ENCODE measurements at regions not wholly inside any gene's neighbourhood (a gene's known extent, or its start where the extent isn't known, plus 50 kb on each side); places are given as distances from the start of the nearest gene placed in this dataset.

GRCh38 chr7:41047211-41047610, 655.7 kb downstream of the INHBA start:
- Mint-ChIP-seq H3K4me3 (no peak overlapping the region), H3K9me3 (ENCODE audit: insufficient read depth) (no peaks in the 10 kb centered on the region), H3K27me3 (no peaks in the 10 kb centered on the region), H3K4me1 (no peaks in the 10 kb centered on the region), H3K27ac (no peak overlapping the region)
- H3K36me3 ChIP-seq (replicated peaks in 1 of 2; ENCODE audit: control extremely low read depth in 1 of 2, control insufficient read depth in 1 of 2, extremely low read depth in 1 of 2, insufficient read depth in 2 of 2, low read length in 1 of 2): no peaks in the 10 kb centered on the region
- no peak for TF ChIP-seq CTCF (IDR thresholded peaks at IDR 0.05)
- no peak for TF ChIP-seq EZH2 (IDR thresholded peaks at IDR 0.05; ENCODE audit: borderline replicate concordance, insufficient read depth, low read depth, low read length, poor library complexity, severe bottlenecking)
- H3K27me3 ChIP-seq (replicated peaks in 1 of 4; ENCODE audit: control extremely low read depth in 1 of 4, control insufficient read depth in 3 of 4, insufficient read depth in 4 of 4, low read length in 3 of 4): peaks cover 0 to 3% (median 0%) of the 10 kb centered on the region in 4 experiments
- H2AFZ ChIP-seq (ENCODE audit: insufficient read depth, low read depth, low read length, poor library complexity, severe bottlenecking): no peak overlapping the region
- no CpG with 5 or more reads among the region's 5 CpGs for WGBS (ENCODE audit: insufficient coverage)
- no peaks in the 10 kb centered on the region for H3K4me1 ChIP-seq (ENCODE audit: control insufficient read depth in 2 of 2, insufficient read depth in 2 of 2, low read length in 2 of 2)
- H3K79me2 ChIP-seq (ENCODE audit: control insufficient read depth, insufficient read depth, low read length): no peaks in the 10 kb centered on the region
- H3K4me2 ChIP-seq (replicated peaks; ENCODE audit: low read depth, low read length, poor library complexity, severe bottlenecking): no peak overlapping the region
- peaks cover 0 to 5% (median 3%) of the 10 kb centered on the region in 3 donors for H3K9me3 ChIP-seq (ENCODE audit: control extremely low read depth in 1 of 3, control insufficient read depth in 2 of 3, insufficient read depth in 1 of 3, low read length in 2 of 3)
- no peak overlapping the region for H3K9ac ChIP-seq (ENCODE audit: low read length)
- ATAC-seq (ENCODE audit: low read depth) (no peak), DNase-seq (no peak)
- no peak overlapping the region for H3K27ac ChIP-seq (ENCODE audit: low read length in 2 of 2)
- CTCF ChIA-PET: no interaction called here
- no peak overlapping the region for H3K4me3 ChIP-seq (ENCODE audit: control extremely low read depth in 1 of 5, extremely low read depth in 1 of 5, insufficient read depth in 1 of 5, low read depth in 2 of 5, low read length in 4 of 5)
- intact Hi-C loops (cut with micrococcal nuclease): no loop called here
- POLR2A ChIA-PET: no interaction called here
- H4K20me1 ChIP-seq (ENCODE audit: control insufficient read depth, insufficient read depth, low read length, poor library complexity, severe bottlenecking): no peaks in the 10 kb centered on the region

GRCh38 chr7:41046776-41047175, 656.1 kb downstream of the INHBA start:
- ChIA-PET POLR2A (no interaction called here), CTCF (no interaction called here)
- Histone ChIP-seq H3K4me3 (ENCODE audit: control extremely low read depth in 1 of 5, extremely low read depth in 1 of 5, insufficient read depth in 1 of 5, low read depth in 2 of 5, low read length in 4 of 5) (no peak overlapping the region), H3K27me3 (replicated peaks in 1 of 4; ENCODE audit: control extremely low read depth in 1 of 4, control insufficient read depth in 3 of 4, insufficient read depth in 4 of 4, low read length in 3 of 4) (peaks cover 0 to 3% (median 0%) of the 10 kb centered on the region in 4 experiments), H3K9ac (ENCODE audit: low read length) (no peak overlapping the region), H3K36me3 (replicated peaks in 1 of 2; ENCODE audit: control extremely low read depth in 1 of 2, control insufficient read depth in 1 of 2, extremely low read depth in 1 of 2, insufficient read depth in 2 of 2, low read length in 1 of 2) (no peaks in the 10 kb centered on the region), H3K4me1 (ENCODE audit: control insufficient read depth in 2 of 2, insufficient read depth in 2 of 2, low read length in 2 of 2) (no peaks in the 10 kb centered on the region), H3K9me3 (ENCODE audit: control extremely low read depth in 1 of 3, control insufficient read depth in 2 of 3, insufficient read depth in 1 of 3, low read length in 2 of 3) (peaks cover 0 to 5% (median 3%) of the 10 kb centered on the region in 3 donors), H3K79me2 (ENCODE audit: control insufficient read depth, insufficient read depth, low read length) (no peaks in the 10 kb centered on the region), H4K20me1 (ENCODE audit: control insufficient read depth, insufficient read depth, low read length, poor library complexity, severe bottlenecking) (no peaks in the 10 kb centered on the region), H3K4me2 (replicated peaks; ENCODE audit: low read depth, low read length, poor library complexity, severe bottlenecking) (no peak overlapping the region), H3K27ac (ENCODE audit: low read length in 2 of 2) (no peak overlapping the region), H2AFZ (ENCODE audit: insufficient read depth, low read depth, low read length, poor library complexity, severe bottlenecking) (no peak overlapping the region)
- no peak overlapping the region for H3K4me3 Mint-ChIP-seq
- TF ChIP-seq EZH2 (IDR thresholded peaks at IDR 0.05; ENCODE audit: borderline replicate concordance, insufficient read depth, low read depth, low read length, poor library complexity, severe bottlenecking) (no peak), CTCF (IDR thresholded peaks at IDR 0.05) (no peak)
- no peaks in the 10 kb centered on the region for H3K4me1 Mint-ChIP-seq
- H3K27ac Mint-ChIP-seq: no peak overlapping the region
- DNase-seq (no peak), ATAC-seq (ENCODE audit: low read depth) (no peak)
- WGBS (ENCODE audit: insufficient coverage): no CpG with 5 or more reads among the region's 4 CpGs
- H3K9me3 Mint-ChIP-seq (ENCODE audit: insufficient read depth): no peaks in the 10 kb centered on the region
- H3K27me3 Mint-ChIP-seq: no peaks in the 10 kb centered on the region
- intact Hi-C loops (cut with micrococcal nuclease): no loop called here
